NT2/D1 (cell line): ENCODE measurements at regions not wholly inside any gene's neighbourhood (a gene's known extent, or its start where the extent isn't known, plus 50 kb on each side); places are given as distances from the start of the nearest gene placed in this dataset.

Source experiments
- DNase-seq: peaks from one replicate; pipeline ENCODE4 v3.0.0-alpha.2; 2011; ENCODE audit warnings: low read depth, low spot score
- H3K27me3 ChIP-seq: 2 replicates; pipeline ENCODE4 v1.6.0; 2011; ENCODE audit warnings: mild to moderate bottlenecking; ENCODE audit not compliant: insufficient read length, insufficient read depth
- H3K36me3 ChIP-seq: 2 replicates; pipeline ENCODE4 v1.6.1; 2011; ENCODE audit warnings: mild to moderate bottlenecking, low read length, mixed read lengths; ENCODE audit not compliant: insufficient read depth, insufficient read length
- H3K4me1 ChIP-seq: 2 replicates; pipeline ENCODE4 v1.5.1; 2011; ENCODE audit not compliant: insufficient read depth, insufficient read length
- H3K4me3 ChIP-seq: 2 replicates; pipeline ENCODE4 v1.5.1; 2011; ENCODE audit warnings: low read depth; ENCODE audit not compliant: insufficient read length
- H3K9ac ChIP-seq: 2 replicates; pipeline ENCODE4 v1.6.0; 2011; ENCODE audit warnings: low read depth; ENCODE audit not compliant: insufficient read length
- H3K9me3 ChIP-seq: 2 replicates; pipeline ENCODE4 v1.5.1; 2011; ENCODE audit warnings: mild to moderate bottlenecking, low read length; ENCODE audit not compliant: insufficient read depth
- SUZ12 ChIP-seq: IDR thresholded peaks from 2 replicates; pipeline ENCODE4 v1.6.1; 2011; ENCODE audit not compliant: insufficient read length, insufficient read depth; ENCODE audit errors: extremely low read depth
- YY1 ChIP-seq: IDR thresholded peaks from 2 replicates; pipeline ENCODE4 v1.6.1; 2011; ENCODE audit not compliant: insufficient read length, insufficient read depth
- ZNF274 ChIP-seq: IDR thresholded peaks from 2 replicates; pipeline ENCODE4 v1.6.1; 2011; ENCODE audit warnings: mild to moderate bottlenecking, low read depth, low read length

- H3K36me3 ChIP-seq: no peaks in the 10 kb centered on the region
- no peaks in the 10 kb centered on the region for H3K9me3 ChIP-seq
- H3K4me3 ChIP-seq: no peak overlapping the region
- no peak overlapping the region for H3K9ac ChIP-seq
- H3K27me3 ChIP-seq: no peaks in the 10 kb centered on the region
- H3K4me1 ChIP-seq: no peaks in the 10 kb centered on the region
- TF ChIP-seq SUZ12: no peak
- TF ChIP-seq YY1: no peak
- no peak for TF ChIP-seq ZNF274
- DNase-seq: no peak
These were observed 55.5 kb upstream of the FLRT2 start for GRCh38 chr14:85474431-85474830.

GRCh38 chr14:85475113-85475512, 54.8 kb upstream of the FLRT2 start:
- H3K4me1 ChIP-seq: no peaks in the 10 kb centered on the region
- DNase-seq: no peak
- H3K27me3 ChIP-seq: no peaks in the 10 kb centered on the region
- TF ChIP-seq SUZ12 (no peak), YY1 (no peak), ZNF274 (no peak)
- H3K9me3 ChIP-seq: no peaks in the 10 kb centered on the region
- no peak overlapping the region for H3K9ac ChIP-seq
- H3K4me3 ChIP-seq: no peak overlapping the region
- no peaks in the 10 kb centered on the region for H3K36me3 ChIP-seq

GRCh38 chr14:85479306-85479705, 50.6 kb upstream of the FLRT2 start:
- no peak overlapping the region for H3K9ac ChIP-seq
- no peaks in the 10 kb centered on the region for H3K9me3 ChIP-seq
- no peak for TF ChIP-seq ZNF274
- no peak for TF ChIP-seq SUZ12
- TF ChIP-seq YY1: no peak
- H3K4me1 ChIP-seq: no peaks in the 10 kb centered on the region
- H3K36me3 ChIP-seq: no peaks in the 10 kb centered on the region
- H3K4me3 ChIP-seq: no peak overlapping the region
- H3K27me3 ChIP-seq: no peaks in the 10 kb centered on the region
- DNase-seq: no peak

GRCh38 chr14:85479771-85480170, 50.2 kb upstream of the FLRT2 start:
- H3K4me1 ChIP-seq: no peaks in the 10 kb centered on the region
- no peak for DNase-seq
- H3K4me3 ChIP-seq: no peak overlapping the region
- no peak for TF ChIP-seq ZNF274
- no peak for TF ChIP-seq YY1
- TF ChIP-seq SUZ12: no peak
- H3K9me3 ChIP-seq: no peaks in the 10 kb centered on the region
- H3K9ac ChIP-seq: no peak overlapping the region
- H3K36me3 ChIP-seq: no peaks in the 10 kb centered on the region
- no peaks in the 10 kb centered on the region for H3K27me3 ChIP-seq
